Activated CD4-positive, alpha-beta memory T cell treated with anti-CD3 and anti-CD28 coated beads for 36 hours (primary cell): ENCODE measurements at regions not wholly inside any gene's neighbourhood (a gene's known extent, or its start where the extent isn't known, plus 50 kb on each side); places are given as distances from the start of the nearest gene placed in this dataset.

Experiments
- CTCF ChIA-PET: fragments of 350-600 bp; sonication (Branson Sonifier 250); formaldehyde crosslinking; loops from one replicate; lab custom pipeline; 2021; ENCODE audit warnings: antibody characterized with exemption, inconsistent platforms; lab: Charles Lee
- POLR2A ChIA-PET: fragments of 350-600 bp; sonication (Branson Sonifier 250); formaldehyde crosslinking; loops from one replicate; lab custom pipeline; 2021; ENCODE audit warnings: antibody characterized with exemption; lab: Charles Lee
- DNase-seq: peaks from one replicate; pipeline ENCODE4 v3.0.0-alpha.2; 2020
- H3K27ac Mint-ChIP-seq: one replicate; pipeline ENCODE4 v1.8.0; 2021; ENCODE audit warnings: mixed read lengths
- H3K27me3 Mint-ChIP-seq: one replicate; pipeline ENCODE4 v1.8.0; 2021; ENCODE audit warnings: mixed read lengths
- H3K36me3 Mint-ChIP-seq: one replicate; pipeline ENCODE4 v1.8.0; 2021; ENCODE audit warnings: mixed read lengths
- H3K4me1 Mint-ChIP-seq: one replicate; pipeline ENCODE4 v1.8.0; 2021; ENCODE audit warnings: low read depth, mixed read lengths
- H3K4me3 Mint-ChIP-seq: one replicate; pipeline ENCODE4 v1.8.0; 2021; ENCODE audit warnings: mild to moderate bottlenecking, mixed read lengths
- H3K9me3 Mint-ChIP-seq: one replicate; pipeline ENCODE4 v1.8.0; 2021; ENCODE audit warnings: mixed read lengths
- intact Hi-C: fragments of 100-400 bp; cut with micrococcal nuclease; formaldehyde crosslinking; loops from one replicate; pipeline ENCODE4 v1.15.1; 2023

GRCh38 chr4:108313546-108314339, 145.0 kb upstream of the LEF1 start:
- intact Hi-C loops: no loop called here
- H3K4me1 Mint-ChIP-seq: peaks cover 16% of the 10 kb centered on the region
- DNase-seq: peak; percentile 11
- H3K9me3 Mint-ChIP-seq: no peaks in the 10 kb centered on the region
- POLR2A ChIA-PET: no interaction called here
- no peaks in the 10 kb centered on the region for H3K27me3 Mint-ChIP-seq
- no peak overlapping the region for H3K4me3 Mint-ChIP-seq
- CTCF ChIA-PET: interaction anchor here (0.6 kb wide), 1 partner anchor 181 kb away, joined by 3 read pairs; no protein-coding TSS in a partner anchor
- no peak overlapping the region for H3K27ac Mint-ChIP-seq
- H3K36me3 Mint-ChIP-seq: no peaks in the 10 kb centered on the region

GRCh38 chr4:108311313-108311712, 142.6 kb upstream of the LEF1 start:
- no peak for DNase-seq
- intact Hi-C loops: no loop called here
- POLR2A ChIA-PET: no interaction called here
- Mint-ChIP-seq H3K4me1 (peaks cover 16% of the 10 kb centered on the region), H3K27ac (no peak overlapping the region), H3K4me3 (no peak overlapping the region), H3K9me3 (no peaks in the 10 kb centered on the region), H3K27me3 (no peaks in the 10 kb centered on the region), H3K36me3 (no peaks in the 10 kb centered on the region)
- CTCF ChIA-PET: no interaction called here

GRCh38 chr4:108303488-108304177, 134.9 kb upstream of the LEF1 start:
- peaks cover 7% of the 10 kb centered on the region for H3K4me1 Mint-ChIP-seq
- H3K27ac Mint-ChIP-seq: no peak overlapping the region
- H3K4me3 Mint-ChIP-seq: no peak overlapping the region
- ChIA-PET CTCF (no interaction called here), POLR2A (no interaction called here)
- H3K27me3 Mint-ChIP-seq: no peaks in the 10 kb centered on the region
- intact Hi-C loops: no loop called here
- DNase-seq: no peak
- no peaks in the 10 kb centered on the region for H3K9me3 Mint-ChIP-seq
- H3K36me3 Mint-ChIP-seq: no peaks in the 10 kb centered on the region

- no peaks in the 10 kb centered on the region for H3K36me3 Mint-ChIP-seq
- no peak for DNase-seq
- ChIA-PET POLR2A (no interaction called here), CTCF (no interaction called here)
- intact Hi-C loops: no loop called here
- H3K4me3 Mint-ChIP-seq: no peak overlapping the region
- no peak overlapping the region for H3K27ac Mint-ChIP-seq
- H3K4me1 Mint-ChIP-seq: peaks cover 7% of the 10 kb centered on the region
- no peaks in the 10 kb centered on the region for H3K9me3 Mint-ChIP-seq
- no peaks in the 10 kb centered on the region for H3K27me3 Mint-ChIP-seq
These were observed 133.0 kb upstream of the LEF1 start for GRCh38 chr4:108301545-108302251.

- CTCF ChIA-PET: no interaction called here
- POLR2A ChIA-PET: no interaction called here
- Mint-ChIP-seq H3K27ac (no peak overlapping the region), H3K27me3 (no peaks in the 10 kb centered on the region), H3K4me1 (peaks cover 7% of the 10 kb centered on the region), H3K36me3 (no peaks in the 10 kb centered on the region), H3K4me3 (no peak overlapping the region), H3K9me3 (no peaks in the 10 kb centered on the region)
- no peak for DNase-seq
- intact Hi-C loops: no loop called here
These were observed 128.9 kb upstream of the LEF1 start for GRCh38 chr4:108297605-108298004.

- H3K36me3 Mint-ChIP-seq: no peaks in the 10 kb centered on the region
- no peaks in the 10 kb centered on the region for H3K9me3 Mint-ChIP-seq
- intact Hi-C loops: no loop called here
- DNase-seq: no peak
- CTCF ChIA-PET: interaction anchor here (0.7 to 1.1 kb wide), 2 partner anchors 15 to 273 kb away, joined by 3 to 4 read pairs; no protein-coding TSS in a partner anchor
- peaks cover 11% of the 10 kb centered on the region for H3K4me1 Mint-ChIP-seq
- no peak overlapping the region for H3K27ac Mint-ChIP-seq
- H3K27me3 Mint-ChIP-seq: no peaks in the 10 kb centered on the region
- H3K4me3 Mint-ChIP-seq: no peak overlapping the region
- POLR2A ChIA-PET: no interaction called here
These were observed 123.5 kb upstream of the LEF1 start for GRCh38 chr4:108292229-108292628.

GRCh38 chr4:108291137-108291536, 122.4 kb upstream of the LEF1 start:
- Mint-ChIP-seq H3K27ac (no peak overlapping the region), H3K36me3 (no peaks in the 10 kb centered on the region), H3K9me3 (no peaks in the 10 kb centered on the region), H3K4me1 (peaks cover 11% of the 10 kb centered on the region), H3K4me3 (no peak overlapping the region), H3K27me3 (no peaks in the 10 kb centered on the region)
- no peak for DNase-seq
- ChIA-PET POLR2A (no interaction called here), CTCF (interaction anchor here (1.1 kb wide), 1 partner anchor 272 kb away, joined by 4 read pairs; no protein-coding TSS in a partner anchor)
- intact Hi-C loops: no loop called here

GRCh38 chr4:108287834-108288413, 119.2 kb upstream of the LEF1 start:
- DNase-seq: no peak
- no peak overlapping the region for H3K4me3 Mint-ChIP-seq
- H3K4me1 Mint-ChIP-seq: peaks cover 11% of the 10 kb centered on the region
- no peaks in the 10 kb centered on the region for H3K36me3 Mint-ChIP-seq
- no peaks in the 10 kb centered on the region for H3K27me3 Mint-ChIP-seq
- ChIA-PET POLR2A (no interaction called here), CTCF (no interaction called here)
- H3K9me3 Mint-ChIP-seq: no peaks in the 10 kb centered on the region
- no peak overlapping the region for H3K27ac Mint-ChIP-seq
- intact Hi-C loops: no loop called here

GRCh38 chr4:108280072-108280471, 111.3 kb upstream of the LEF1 start:
- ChIA-PET CTCF (no interaction called here), POLR2A (no interaction called here)

GRCh38 chr4:108276690-108277089, 108.0 kb upstream of the LEF1 start:
- CTCF ChIA-PET: interaction anchor here (0.6 to 1.0 kb wide), 2 partner anchors 15 to 297 kb away, joined by 3 read pairs; no protein-coding TSS in a partner anchor
- POLR2A ChIA-PET: no interaction called here
- Mint-ChIP-seq H3K4me3 (no peak overlapping the region), H3K4me1 (no peaks in the 10 kb centered on the region), H3K9me3 (no peaks in the 10 kb centered on the region), H3K27me3 (no peaks in the 10 kb centered on the region), H3K27ac (no peak overlapping the region), H3K36me3 (no peaks in the 10 kb centered on the region)
- no peak for DNase-seq
- intact Hi-C loops: no loop called here

More at GRCh38 chr4:108280072-108280471, 111.3 kb upstream of the LEF1 start:
- intact Hi-C loops: no loop called here
- H3K27ac Mint-ChIP-seq: no peak overlapping the region
- H3K4me3 Mint-ChIP-seq: no peak overlapping the region
- DNase-seq: no peak
- H3K36me3 Mint-ChIP-seq: no peaks in the 10 kb centered on the region
- H3K9me3 Mint-ChIP-seq: no peaks in the 10 kb centered on the region
- H3K27me3 Mint-ChIP-seq: no peaks in the 10 kb centered on the region
- H3K4me1 Mint-ChIP-seq: no peaks in the 10 kb centered on the region

GRCh38 chr4:108272986-108273385, 104.3 kb upstream of the LEF1 start:
- H3K4me3 Mint-ChIP-seq: no peak overlapping the region
- ChIA-PET CTCF (no interaction called here), POLR2A (no interaction called here)
- peaks cover 3% of the 10 kb centered on the region for H3K9me3 Mint-ChIP-seq
- no peak overlapping the region for H3K27ac Mint-ChIP-seq
- H3K4me1 Mint-ChIP-seq: peaks cover 3% of the 10 kb centered on the region
- intact Hi-C loops: no loop called here
- H3K36me3 Mint-ChIP-seq: no peaks in the 10 kb centered on the region
- no peak for DNase-seq
- H3K27me3 Mint-ChIP-seq: no peaks in the 10 kb centered on the region

- Mint-ChIP-seq H3K27ac (no peak overlapping the region), H3K4me1 (peaks cover 3% of the 10 kb centered on the region), H3K27me3 (no peaks in the 10 kb centered on the region), H3K9me3 (peaks cover 4% of the 10 kb centered on the region), H3K4me3 (no peak overlapping the region), H3K36me3 (no peaks in the 10 kb centered on the region)
- ChIA-PET POLR2A (no interaction called here), CTCF (no interaction called here)
- intact Hi-C loops: no loop called here
- no peak for DNase-seq
These were observed 103.8 kb upstream of the LEF1 start for GRCh38 chr4:108272561-108272960.
